SK-N-SH treated with all-trans-retinoic acid at 6 μM for 48 hours (cell line): ENCODE measurements at regions not wholly inside any gene's neighbourhood (a gene's known extent, or its start where the extent isn't known, plus 50 kb on each side); places are given as distances from the start of the nearest gene placed in this dataset.

ENCODE experiments used
- ATAC-seq: fragments of 200-7000 bp; cut with Tn5 transposase; 3 replicates; pipeline ENCODE4 v1.9.1; 2020; ENCODE audit warnings: mild to moderate bottlenecking, moderate library complexity
- ARNTL ChIP-seq: fragments of 450-650 bp; formaldehyde crosslinking; IDR thresholded peaks from 2 replicates; pipeline ENCODE4 v1.5.0; 2020; ENCODE audit warnings: low read depth, mild to moderate bottlenecking, moderate library complexity, borderline replicate concordance
- BACH2 ChIP-seq: fragments of 250-450 bp; sonication (Bioruptor Pico); IDR thresholded peaks from 2 replicates; pipeline ENCODE4 v1.9.0; 2021; ENCODE audit warnings: mild to moderate bottlenecking, borderline replicate concordance
- CREB5 ChIP-seq: fragments of 250-450 bp; sonication (Bioruptor Pico); IDR thresholded peaks from 2 replicates; pipeline ENCODE4 v1.5.1; 2020; ENCODE audit warnings: low read depth, mild to moderate bottlenecking, moderate library complexity
- CSDC2 ChIP-seq: fragments of 250-450 bp; sonication (Bioruptor Pico); IDR thresholded peaks from 2 replicates; pipeline ENCODE4 v1.5.0; 2020; ENCODE audit warnings: mild to moderate bottlenecking, moderate library complexity
- CSRNP3 ChIP-seq: fragments of 250-450 bp; sonication (Bioruptor Pico); IDR thresholded peaks from 2 replicates; pipeline ENCODE4 v1.5.1; 2021; ENCODE audit warnings: mild to moderate bottlenecking, moderate library complexity
- ESRRG ChIP-seq: fragments of 250-450 bp; sonication (Bioruptor Pico); IDR thresholded peaks from 2 replicates; pipeline ENCODE4 v1.6.1; 2021; ENCODE audit warnings: mild to moderate bottlenecking
- GLIS3 ChIP-seq: fragments of 250-450 bp; sonication (Bioruptor Pico); IDR thresholded peaks from 2 replicates; pipeline ENCODE4 v1.5.0; 2020; ENCODE audit warnings: mild to moderate bottlenecking, moderate library complexity
- ISL1 ChIP-seq: fragments of 250-450 bp; sonication (Bioruptor Pico); IDR thresholded peaks from 2 replicates; pipeline ENCODE4 v2.1.2; 2022; ENCODE audit warnings: mild to moderate bottlenecking, moderate library complexity
- OSR1 ChIP-seq: fragments of 250-450 bp; sonication (Bioruptor Pico); IDR thresholded peaks from 2 replicates; pipeline ENCODE4 v1.8.0; 2022; ENCODE audit warnings: moderate library complexity, mild to moderate bottlenecking, inconsistent platforms
- POU6F1 ChIP-seq: fragments of 250-450 bp; sonication (Bioruptor Pico); IDR thresholded peaks from 2 replicates; pipeline ENCODE4 v1.8.0; 2021; ENCODE audit warnings: low read depth, mild to moderate bottlenecking, moderate library complexity, borderline replicate concordance
- PPARA ChIP-seq: fragments of 250-450 bp; sonication (Bioruptor Pico); IDR thresholded peaks from 2 replicates; pipeline ENCODE4 v1.5.0; 2020; ENCODE audit warnings: mild to moderate bottlenecking, borderline replicate concordance
- RARB ChIP-seq: fragments of 250-450 bp; sonication (Bioruptor Pico); IDR thresholded peaks from 2 replicates; pipeline ENCODE4 v1.8.0; 2021; ENCODE audit warnings: mild to moderate bottlenecking, moderate library complexity
- SNAI2 ChIP-seq: fragments of 250-450 bp; sonication (Bioruptor Pico); IDR thresholded peaks from 2 replicates; pipeline ENCODE4 v1.5.0; 2020; ENCODE audit warnings: mild to moderate bottlenecking, moderate library complexity
- TCF4 ChIP-seq: fragments of 250-450 bp; sonication (Bioruptor Pico); IDR thresholded peaks from 2 replicates; pipeline ENCODE4 v1.8.0; 2021; ENCODE audit warnings: mild to moderate bottlenecking, moderate library complexity, borderline replicate concordance
- TOX ChIP-seq: fragments of 250-450 bp; sonication (Bioruptor Pico); IDR thresholded peaks from 2 replicates; pipeline ENCODE4 v1.8.0; 2021; ENCODE audit warnings: mild to moderate bottlenecking, moderate library complexity, borderline replicate concordance
- TSHZ2 ChIP-seq: fragments of 250-450 bp; sonication (Bioruptor Pico); IDR thresholded peaks from 2 replicates; pipeline ENCODE4 v1.5.0; 2020; ENCODE audit warnings: mild to moderate bottlenecking, moderate library complexity
- ZC3H10 ChIP-seq: fragments of 250-450 bp; sonication (Bioruptor Pico); IDR thresholded peaks from 2 replicates; pipeline ENCODE4 v1.5.1; 2021; ENCODE audit warnings: mild to moderate bottlenecking, moderate library complexity
- ZFP3 ChIP-seq: fragments of 250-450 bp; sonication (Bioruptor Pico); IDR thresholded peaks from 2 replicates; pipeline ENCODE4 v1.5.0; 2020; ENCODE audit warnings: mild to moderate bottlenecking, moderate library complexity
- ZFP30 ChIP-seq: fragments of 450-650 bp; formaldehyde crosslinking; IDR thresholded peaks from 2 replicates; pipeline ENCODE4 v1.5.0; 2022; ENCODE audit warnings: mild to moderate bottlenecking, moderate library complexity
- ZNF565 ChIP-seq: fragments of 450-650 bp; formaldehyde crosslinking; conservative IDR thresholded peaks from 2 replicates; pipeline ENCODE4 v1.5.0; 2020; ENCODE audit warnings: low read depth, mild to moderate bottlenecking, moderate library complexity
- ZNF70 ChIP-seq: fragments of 450-650 bp; formaldehyde crosslinking; IDR thresholded peaks from 2 replicates; pipeline ENCODE4 v1.5.0; 2020; ENCODE audit warnings: mild to moderate bottlenecking, moderate library complexity
- ZNF8 ChIP-seq: fragments of 450-650 bp; formaldehyde crosslinking; IDR thresholded peaks from 2 replicates; pipeline ENCODE4 v1.5.0; 2020; ENCODE audit warnings: mild to moderate bottlenecking, moderate library complexity

GRCh38 chr14:54129850-54130640, 173.4 kb upstream of the BMP4 start:
- no peak for TF ChIP-seq TOX (CRISPR knock-in tag)
- no peak for TF ChIP-seq ESRRG
- TF ChIP-seq TSHZ2 (CRISPR knock-in tag), result no peak
- TF ChIP-seq RARB (CRISPR knock-in tag), result no peak
- no peak for TF ChIP-seq TCF4
- no peak for TF ChIP-seq BACH2 (CRISPR knock-in tag)
- no peak for TF ChIP-seq ZNF8 (CRISPR knock-in tag)
- TF ChIP-seq ZFP30, result no peak
- no peak for TF ChIP-seq ZFP3 (CRISPR knock-in tag)
- no peak for TF ChIP-seq CSDC2 (CRISPR knock-in tag)
- TF ChIP-seq ZC3H10, result no peak
- TF ChIP-seq ZNF565 (CRISPR knock-in tag), result no peak
- no peak for TF ChIP-seq POU6F1 (CRISPR knock-in tag)
- no peak for TF ChIP-seq ISL1
- TF ChIP-seq OSR1 (CRISPR knock-in tag), result no peak
- no peak for TF ChIP-seq PPARA (CRISPR knock-in tag)
- TF ChIP-seq ARNTL (CRISPR knock-in tag), result no peak
- no peak for ATAC-seq

- TF ChIP-seq GLIS3 (CRISPR knock-in tag) (no peak), PPARA (CRISPR knock-in tag) (no peak), ZNF70 (no peak), CSRNP3 (no peak), ZNF8 (CRISPR knock-in tag) (no peak), SNAI2 (no peak)
- ATAC-seq, result no peak
These were observed 175.9 kb upstream of the BMP4 start for GRCh38 chr14:54132496-54132895.

GRCh38 chr14:54133896-54134295, 177.3 kb upstream of the BMP4 start:
- no peak for ATAC-seq

More at GRCh38 chr14:54133896-54134295, 177.3 kb upstream of the BMP4 start:
- TF ChIP-seq CREB5, result no peak
- no peak for TF ChIP-seq TSHZ2 (CRISPR knock-in tag)
- TF ChIP-seq GLIS3 (CRISPR knock-in tag), result no peak
- no peak for TF ChIP-seq CSRNP3
